ENCODE measurements at regions not wholly inside any gene's neighbourhood (a gene's known extent, or its start where the extent isn't known, plus 50 kb on each side); places are given as distances from the start of the nearest gene placed in this dataset.

- TF ChIP-seq CTCF (IDR thresholded peaks at IDR 0.05; ENCODE audit: control extremely low read depth in 1 of 3, insufficient read depth in 1 of 3, low read depth in 1 of 3, low read length in 3 of 3) (no peak), RAD21 (IDR thresholded peaks at IDR 0.05 in 1 of 2, conservative IDR thresholded peaks at IDR 0.05 in 1 of 2; ENCODE audit: low read depth in 2 of 2, low read length in 2 of 2) (no peak)
Observed at GRCh38 chr15:47461652-47462141, 255.6 kb upstream of the SEMA6D start.

Measured in H1 (cell line).